ENCODE measurements at regions not wholly inside any gene's neighbourhood (a gene's known extent, or its start where the extent isn't known, plus 50 kb on each side); places are given as distances from the start of the nearest gene placed in this dataset.

GRCh38 chr21:15486460-15487195, 243.2 kb upstream of the USP25 start:
- intact Hi-C loops (cut with DNase I): no loop called here
- DNase-seq (ENCODE audit: low spot score): no peak

DNA sequence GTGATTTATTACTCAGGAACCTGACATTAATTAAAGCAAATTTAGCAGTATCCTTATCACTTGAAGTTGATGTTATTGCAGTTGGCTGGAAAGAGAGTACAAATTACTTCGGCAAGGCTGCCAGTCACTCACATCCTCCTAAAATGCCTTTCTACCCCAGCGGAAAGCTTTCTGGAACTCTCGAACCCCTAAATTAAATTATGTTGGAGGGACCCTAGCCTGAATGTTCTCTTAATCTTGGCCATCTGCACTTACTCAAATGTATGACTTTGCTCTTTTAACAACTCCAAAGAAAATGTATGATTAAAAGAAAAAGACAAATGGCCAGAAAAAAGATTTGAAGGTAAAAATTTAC, 242.6 kb upstream of the USP25 start:
- intact Hi-C loops (cut with DNase I): no loop called here
- DNase-seq (ENCODE audit: low spot score): no peak

DNA sequence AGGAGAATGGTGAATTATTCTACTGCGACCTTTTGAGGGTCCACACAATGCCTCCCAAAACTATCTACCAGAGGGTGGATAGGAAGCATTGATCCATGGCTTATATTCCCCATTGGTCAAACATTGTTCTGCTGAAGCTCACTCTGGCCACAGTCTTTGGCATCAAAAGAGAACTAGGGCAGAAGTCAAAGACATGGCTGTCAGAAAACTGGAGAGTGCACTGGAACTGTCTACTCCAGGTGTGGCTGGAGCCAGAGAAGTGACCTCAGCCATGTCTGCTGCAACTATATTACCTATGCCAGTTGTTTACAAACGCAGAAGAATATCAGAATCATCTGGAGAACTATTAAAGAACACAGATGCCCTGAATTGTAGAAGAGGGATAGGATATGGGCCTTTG, 238.7 kb upstream of the USP25 start:
- intact Hi-C loops (cut with DNase I): no loop called here
- no peak for DNase-seq (ENCODE audit: low spot score)

GRCh38 chr21:15493646-15494045, 236.1 kb upstream of the USP25 start:
- intact Hi-C loops (cut with DNase I): no loop called here
- no peak for DNase-seq (ENCODE audit: low spot score)

- DNase-seq (ENCODE audit: low spot score): no peak
- intact Hi-C loops (cut with DNase I): no loop called here
Measured at GRCh38 chr21:15494481-15494880, 235.3 kb upstream of the USP25 start.

- DNase-seq (ENCODE audit: low spot score): no peak
- intact Hi-C loops (cut with DNase I): no loop called here
Measured at GRCh38 chr21:15495965-15496364, 233.8 kb upstream of the USP25 start.

DNA sequence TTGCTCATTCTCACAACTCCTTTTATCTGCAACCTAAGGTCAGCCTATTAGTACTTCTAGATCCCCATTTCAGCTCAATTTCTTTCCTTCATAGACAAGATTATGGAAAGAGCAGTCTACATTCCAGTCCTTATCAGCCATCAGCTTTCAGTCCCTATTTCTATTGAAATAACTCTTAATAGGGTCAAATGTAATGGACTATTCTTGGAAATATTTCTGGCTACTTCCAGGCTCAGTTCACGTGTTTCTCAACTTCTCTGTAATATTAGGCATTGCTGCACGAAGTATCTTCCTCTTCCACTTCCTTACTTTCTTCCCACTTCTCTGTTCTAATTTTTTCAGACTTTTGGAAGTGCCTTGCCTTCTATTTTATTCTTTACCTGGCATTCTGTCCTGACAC, 232.9 kb upstream of the USP25 start:
- no peak for DNase-seq (ENCODE audit: low spot score)
- intact Hi-C loops (cut with DNase I): no loop called here

DNA sequence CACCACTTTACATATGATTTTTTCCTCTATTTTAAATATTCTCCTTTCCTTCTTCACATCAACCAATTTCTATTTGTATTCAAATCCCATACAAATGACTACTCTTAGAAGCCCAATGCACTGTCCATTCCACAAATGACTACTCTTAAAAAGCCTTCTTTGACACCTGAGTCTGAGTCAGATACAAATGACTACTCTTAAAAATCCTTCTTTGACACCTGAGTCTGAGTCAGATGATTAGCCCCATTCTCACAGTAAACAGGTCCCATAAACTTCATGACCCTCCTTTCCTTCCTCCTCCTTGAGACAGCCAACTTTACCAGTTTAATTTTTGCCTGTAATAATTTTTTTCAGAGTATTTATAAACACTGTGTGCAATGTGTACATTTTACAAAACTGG, 231.3 kb upstream of the USP25 start:
- no peak for DNase-seq (ENCODE audit: low spot score)
- intact Hi-C loops (cut with DNase I): no loop called here

GRCh38 chr21:15506086-15506485, 223.7 kb upstream of the USP25 start:
- DNase-seq (ENCODE audit: low spot score): no peak
- intact Hi-C loops (cut with DNase I): no loop called here

DNA sequence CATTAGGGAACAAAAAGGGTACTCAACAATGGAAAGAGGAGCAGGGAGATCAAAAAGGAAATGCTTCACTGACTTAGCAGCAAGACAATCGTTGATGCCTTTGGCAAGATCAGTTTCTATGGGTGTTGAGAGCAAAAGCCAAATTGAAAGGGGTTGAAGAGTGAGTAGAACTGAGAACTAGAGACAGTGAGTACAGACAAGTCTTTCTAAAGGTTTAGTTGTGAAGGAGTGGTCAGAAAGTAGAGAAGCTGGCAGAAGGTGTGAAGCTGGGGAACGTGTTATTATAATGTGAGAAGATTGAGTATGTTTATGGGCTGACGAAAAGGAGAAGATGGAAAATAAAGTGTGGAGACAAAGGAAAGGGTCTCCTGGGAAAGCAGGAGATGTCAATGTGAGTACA, 221.2 kb upstream of the USP25 start:
- intact Hi-C loops (cut with DNase I): no loop called here
- no peak for DNase-seq (ENCODE audit: low spot score)

GRCh38 chr21:15514073-15514946, 215.5 kb upstream of the USP25 start:
- intact Hi-C loops (cut with DNase I): no loop called here

DNA sequence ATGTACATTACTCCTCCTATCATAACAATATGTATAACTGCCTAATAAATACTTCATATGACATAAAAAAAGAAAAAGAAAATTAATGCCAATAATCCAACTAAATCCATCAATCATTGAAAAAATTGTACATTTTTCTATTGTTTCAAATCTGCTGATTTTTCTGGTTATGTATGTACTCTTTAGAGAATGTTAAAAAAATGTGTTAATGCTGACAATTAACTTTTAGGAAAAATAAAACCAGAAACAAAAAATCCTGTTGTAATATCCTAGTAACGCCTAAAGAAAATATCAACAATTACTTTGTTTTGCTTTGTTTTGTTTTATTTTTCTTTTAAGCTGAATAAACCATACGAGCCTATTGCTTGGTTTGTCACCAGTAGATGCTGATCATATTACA, 213.9 kb upstream of the USP25 start:
- intact Hi-C loops (cut with DNase I): no loop called here

More at GRCh38 chr21:15514073-15514946, 215.5 kb upstream of the USP25 start:
- DNase-seq (ENCODE audit: low spot score): no peak

GRCh38 chr21:15517394-15517793, 212.4 kb upstream of the USP25 start:
- intact Hi-C loops (cut with DNase I): no loop called here
- no peak for DNase-seq (ENCODE audit: low spot score)

More for the DNA sequence above, 213.9 kb upstream of the USP25 start:
- DNase-seq (ENCODE audit: low spot score): no peak

DNA sequence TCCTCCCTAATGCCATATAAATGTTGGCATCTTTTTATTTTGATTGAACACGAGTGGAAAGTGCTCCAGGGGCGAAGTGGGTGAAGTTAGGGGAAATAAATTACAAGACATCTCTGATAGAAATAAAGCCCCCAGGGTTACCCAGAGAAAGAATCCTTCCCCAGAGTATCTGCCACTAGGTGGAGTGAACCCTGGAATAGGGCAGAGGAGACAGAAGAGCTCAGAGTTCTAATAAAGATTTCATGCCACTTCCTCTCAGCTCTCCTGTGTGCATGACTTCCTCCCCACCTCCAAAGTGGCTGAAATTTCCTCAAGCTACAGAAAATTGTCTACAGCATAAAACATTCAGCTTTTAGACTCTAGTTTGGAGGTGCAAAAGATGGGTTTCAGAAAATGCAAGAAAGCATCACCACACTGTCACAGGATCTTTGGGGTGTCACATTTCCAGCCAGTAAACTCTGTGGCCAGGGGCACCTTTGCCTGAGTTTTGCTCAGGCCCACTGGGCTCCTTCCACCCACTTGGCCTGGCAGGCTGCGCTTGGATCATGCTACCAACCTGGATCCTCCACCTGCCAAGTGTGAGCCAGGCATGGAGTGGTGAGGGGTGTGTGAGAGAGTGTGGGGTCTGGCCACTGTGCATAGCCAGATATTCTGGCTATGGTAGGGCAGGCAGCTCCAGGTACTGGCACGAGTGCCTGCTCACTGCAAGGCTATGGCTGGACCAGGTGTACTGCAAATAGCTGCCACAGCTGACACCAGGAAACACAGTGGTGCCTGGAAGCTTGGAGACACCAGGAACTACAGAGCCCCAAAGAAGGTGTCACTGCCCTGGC, 208.8 kb upstream of the USP25 start:
- intact Hi-C loops (cut with DNase I): no loop called here
- DNase-seq (ENCODE audit: low spot score): no peak

- intact Hi-C loops (cut with DNase I): no loop called here
- DNase-seq (ENCODE audit: low spot score): no peak
Measured at GRCh38 chr21:15521644-15522001, 208.2 kb upstream of the USP25 start.

GRCh38 chr21:15522148-15522547, 207.6 kb upstream of the USP25 start:
- intact Hi-C loops (cut with DNase I): no loop called here
- DNase-seq (ENCODE audit: low spot score): no peak

GRCh38 chr21:15524855-15525254, 204.9 kb upstream of the USP25 start:
- DNase-seq (ENCODE audit: low spot score): no peak
- intact Hi-C loops (cut with DNase I): no loop called here

DNA sequence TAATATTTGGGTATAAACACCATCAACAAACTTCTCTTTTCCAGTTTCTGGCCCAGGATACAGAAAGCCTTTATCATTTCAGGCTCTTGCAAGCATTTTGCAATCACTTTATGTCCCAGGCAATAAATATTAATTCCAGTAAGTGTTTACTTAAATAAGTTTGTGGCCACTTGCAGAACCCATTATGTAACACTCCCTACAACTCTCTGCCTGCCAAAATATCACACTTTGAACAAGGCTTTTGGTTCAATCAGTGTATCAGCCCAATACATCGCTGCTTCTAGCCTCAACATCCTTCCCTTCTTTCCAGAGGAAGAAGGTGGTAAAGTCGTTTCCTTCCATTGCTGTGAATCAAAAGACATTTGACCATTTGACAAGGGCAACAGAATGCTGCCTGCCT, 203.0 kb upstream of the USP25 start:
- DNase-seq (ENCODE audit: low spot score): no peak
- intact Hi-C loops (cut with DNase I): no loop called here

- intact Hi-C loops (cut with DNase I): no loop called here
- no peak for DNase-seq (ENCODE audit: low spot score)
Measured at GRCh38 chr21:15528346-15528745, 201.4 kb upstream of the USP25 start.

DNA sequence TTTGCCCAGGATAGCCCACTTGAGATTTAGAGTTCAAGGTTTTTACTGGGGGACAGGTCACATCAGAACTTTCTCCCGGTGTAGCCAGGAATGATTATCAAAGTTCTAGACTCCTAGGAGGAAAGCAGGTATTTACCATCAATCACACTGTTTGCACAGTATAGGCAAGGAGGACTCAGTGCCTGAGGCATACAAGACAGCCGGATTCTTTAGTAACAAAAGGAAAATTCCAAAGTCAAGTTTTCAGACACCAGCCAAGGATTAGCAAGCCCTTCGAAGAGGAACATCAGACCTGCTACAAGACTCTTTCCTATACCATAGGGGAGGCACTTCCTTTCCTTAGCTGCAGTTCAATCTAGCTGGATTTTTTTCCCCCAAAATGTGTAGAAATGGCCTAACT, 197.8 kb upstream of the USP25 start:
- no peak for DNase-seq (ENCODE audit: low spot score)
- intact Hi-C loops (cut with DNase I): no loop called here
